ENCODE measurements at regions not wholly inside any gene's neighbourhood (a gene's known extent, or its start where the extent isn't known, plus 50 kb on each side); places are given as distances from the start of the nearest gene placed in this dataset.
A peak's percentile ranks its signal among the peaks of the same experiment; 100 is the strongest.

- 88% methylated on average over 1 of the region's 4 CpGs for WGBS (ENCODE audit: insufficient coverage, low lambda C conversion rate)
- Histone ChIP-seq H3K4me3 (ENCODE audit: low read length) (no peak overlapping the region), H3K9me3 (ENCODE audit: control insufficient read depth, low read depth, low read length) (no peaks in the 10 kb centered on the region), H3K27ac (ENCODE audit: low read length) (no peak overlapping the region), H3K27me3 (ENCODE audit: control insufficient read depth, insufficient read depth, low read length) (no peaks in the 10 kb centered on the region), H3K36me3 (ENCODE audit: control insufficient read depth, insufficient read depth, low read length) (no peaks in the 10 kb centered on the region), H3K4me1 (ENCODE audit: control insufficient read depth, insufficient read depth, low read length) (no peaks in the 10 kb centered on the region)
- no peak for DNase-seq
These were observed 242.2 kb downstream of the PTPRC start for GRCh38 chr1:198880818-198881597.

- no peaks in the 10 kb centered on the region for H3K36me3 ChIP-seq (ENCODE audit: control insufficient read depth, insufficient read depth, low read length)
- no peaks in the 10 kb centered on the region for H3K4me1 ChIP-seq (ENCODE audit: control insufficient read depth, insufficient read depth, low read length)
- H3K27me3 ChIP-seq (ENCODE audit: control insufficient read depth, insufficient read depth, low read length) = no peaks in the 10 kb centered on the region
- no peak overlapping the region for H3K4me3 ChIP-seq (ENCODE audit: low read length)
- no peaks in the 10 kb centered on the region for H3K9me3 ChIP-seq (ENCODE audit: control insufficient read depth, low read depth, low read length)
- no peak overlapping the region for H3K27ac ChIP-seq (ENCODE audit: low read length)
- DNase-seq = no peak
These were observed 244.3 kb downstream of the PTPRC start for GRCh38 chr1:198883184-198883583.

DNA sequence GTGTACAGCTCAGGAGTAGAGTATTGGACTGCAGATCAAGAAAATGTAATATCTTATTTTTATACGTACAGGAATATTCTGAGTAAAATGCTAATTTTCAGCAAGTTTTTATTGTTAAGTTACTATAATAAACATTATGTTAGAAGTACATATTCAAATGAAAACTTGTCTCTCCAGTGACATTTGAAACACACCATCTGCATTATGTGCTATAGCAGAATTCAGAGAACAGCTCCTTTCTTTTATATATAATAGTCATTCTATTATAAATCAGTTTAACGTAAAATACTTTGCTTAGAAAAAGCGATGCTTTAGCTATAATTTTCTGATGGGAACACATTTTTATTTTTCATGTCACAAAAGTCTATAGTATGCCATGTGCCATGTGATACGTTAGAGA is 249.0 kb downstream of the PTPRC start:
- no peaks in the 10 kb centered on the region for H3K9me3 ChIP-seq (ENCODE audit: control insufficient read depth, low read depth, low read length)
- no peak for DNase-seq
- no peaks in the 10 kb centered on the region for H3K36me3 ChIP-seq (ENCODE audit: control insufficient read depth, insufficient read depth, low read length)
- no peak overlapping the region for H3K4me3 ChIP-seq (ENCODE audit: low read length)
- no peaks in the 10 kb centered on the region for H3K4me1 ChIP-seq (ENCODE audit: control insufficient read depth, insufficient read depth, low read length)
- 85% methylated on average over 4 of the region's 4 CpGs for WGBS (ENCODE audit: insufficient coverage, low lambda C conversion rate)
- no peak overlapping the region for H3K27ac ChIP-seq (ENCODE audit: low read length)
- no peaks in the 10 kb centered on the region for H3K27me3 ChIP-seq (ENCODE audit: control insufficient read depth, insufficient read depth, low read length)

DNA sequence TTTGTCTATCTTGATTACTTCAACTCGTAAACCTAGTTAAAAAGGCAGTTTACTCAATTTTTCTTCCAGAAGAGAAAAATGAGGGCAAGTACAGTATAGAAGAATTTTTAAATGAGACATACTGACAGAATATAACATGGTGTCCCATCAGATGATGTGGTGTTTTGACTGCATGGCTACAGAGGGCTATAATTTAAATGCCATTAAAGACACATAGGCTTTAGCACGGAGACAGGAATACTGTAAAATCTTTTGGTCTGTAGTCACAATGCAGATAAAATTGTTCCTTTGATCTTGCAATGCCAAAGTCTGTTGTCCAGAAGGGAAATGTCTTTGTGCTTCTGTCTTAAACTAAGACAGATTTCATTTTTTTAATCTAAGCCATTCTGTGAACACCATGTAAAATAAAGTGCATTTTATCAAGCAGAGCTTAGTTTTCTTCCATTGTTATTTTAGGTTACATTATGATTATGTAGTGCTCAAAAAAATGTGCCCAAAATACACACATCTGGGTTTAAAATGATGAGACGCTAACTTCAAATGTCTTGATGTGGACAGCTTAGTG is 249.6 kb downstream of the PTPRC start:
- H3K4me3 ChIP-seq (ENCODE audit: low read length) = no peak overlapping the region
- H3K9me3 ChIP-seq (ENCODE audit: control insufficient read depth, low read depth, low read length) = no peaks in the 10 kb centered on the region
- H3K4me1 ChIP-seq (ENCODE audit: control insufficient read depth, insufficient read depth, low read length) = no peaks in the 10 kb centered on the region
- no peaks in the 10 kb centered on the region for H3K27me3 ChIP-seq (ENCODE audit: control insufficient read depth, insufficient read depth, low read length)
- H3K27ac ChIP-seq (ENCODE audit: low read length) = no peak overlapping the region
- WGBS (ENCODE audit: insufficient coverage, low lambda C conversion rate) = 87% methylated on average over 3 of the region's 3 CpGs
- no peak for DNase-seq
- no peaks in the 10 kb centered on the region for H3K36me3 ChIP-seq (ENCODE audit: control insufficient read depth, insufficient read depth, low read length)

- no peak overlapping the region for H3K27ac ChIP-seq (ENCODE audit: low read length)
- H3K36me3 ChIP-seq (ENCODE audit: control insufficient read depth, insufficient read depth, low read length) = no peaks in the 10 kb centered on the region
- no peaks in the 10 kb centered on the region for H3K9me3 ChIP-seq (ENCODE audit: control insufficient read depth, low read depth, low read length)
- no peaks in the 10 kb centered on the region for H3K27me3 ChIP-seq (ENCODE audit: control insufficient read depth, insufficient read depth, low read length)
- no CpG with 5 or more reads among the region's 1 CpG for WGBS (ENCODE audit: insufficient coverage, low lambda C conversion rate)
- no peaks in the 10 kb centered on the region for H3K4me1 ChIP-seq (ENCODE audit: control insufficient read depth, insufficient read depth, low read length)
- DNase-seq = no peak
- H3K4me3 ChIP-seq (ENCODE audit: low read length) = no peak overlapping the region
These were observed 250.3 kb downstream of the PTPRC start for GRCh38 chr1:198889101-198889500.

DNA sequence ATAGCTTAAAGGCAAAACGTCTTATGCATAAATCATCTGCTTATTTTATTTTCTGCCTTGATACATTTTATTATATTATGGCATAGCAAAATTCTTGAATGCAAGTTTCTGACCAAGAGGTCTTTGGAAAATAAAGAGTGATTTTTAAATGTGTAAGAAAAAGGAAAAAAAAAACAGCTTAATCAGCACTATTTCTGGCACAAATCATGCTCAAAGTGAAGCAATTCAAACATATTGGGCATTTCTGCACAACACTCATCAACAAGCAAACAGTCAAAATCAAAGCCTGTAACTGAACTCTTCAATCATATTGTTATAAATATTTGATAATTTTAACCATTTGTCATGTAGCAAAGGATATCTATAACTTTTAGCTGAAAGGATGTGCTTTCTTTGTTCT is 250.9 kb downstream of the PTPRC start:
- Histone ChIP-seq H3K27ac (ENCODE audit: low read length) (no peak overlapping the region), H3K9me3 (ENCODE audit: control insufficient read depth, low read depth, low read length) (no peaks in the 10 kb centered on the region), H3K27me3 (ENCODE audit: control insufficient read depth, insufficient read depth, low read length) (no peaks in the 10 kb centered on the region), H3K36me3 (ENCODE audit: control insufficient read depth, insufficient read depth, low read length) (peaks cover under 1% of the 10 kb centered on the region), H3K4me1 (ENCODE audit: control insufficient read depth, insufficient read depth, low read length) (no peaks in the 10 kb centered on the region), H3K4me3 (ENCODE audit: low read length) (no peak overlapping the region)
- 43% methylated on average over 1 of the region's 1 CpG for WGBS (ENCODE audit: insufficient coverage, low lambda C conversion rate)
- DNase-seq = no peak

DNA sequence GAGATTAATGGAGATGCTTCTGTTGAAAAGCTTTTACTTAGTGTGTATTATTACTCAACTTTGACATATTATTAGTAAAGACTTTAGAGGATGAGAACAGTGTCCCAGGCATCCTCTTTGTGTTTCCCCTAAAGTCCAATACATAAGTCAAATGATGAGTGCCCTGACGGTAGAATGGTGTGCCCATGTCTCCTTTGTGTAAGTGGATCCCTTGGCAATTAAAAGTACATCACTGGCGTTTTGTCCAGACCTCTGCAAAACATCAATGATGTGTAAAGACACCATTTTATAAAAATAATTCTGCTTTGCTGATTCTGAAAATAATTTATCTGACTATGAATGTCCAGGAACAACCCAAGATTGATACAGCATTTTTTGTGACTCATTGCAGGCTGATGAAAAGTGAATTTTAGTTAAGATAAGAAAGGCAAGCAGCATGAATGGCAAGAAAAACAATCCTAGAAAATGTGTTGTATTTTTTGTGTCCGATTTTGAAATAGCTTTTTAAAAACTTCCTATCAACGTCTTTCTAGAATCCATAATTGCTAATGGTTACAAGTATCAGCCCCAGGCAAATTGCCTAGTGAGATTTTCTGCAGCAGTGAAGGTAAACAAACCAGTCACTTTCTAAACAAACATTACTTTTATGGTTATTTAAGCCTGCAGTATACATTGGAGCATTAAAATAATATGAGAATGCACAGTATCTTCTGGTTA is 251.5 kb downstream of the PTPRC start:
- Histone ChIP-seq H3K36me3 (ENCODE audit: control insufficient read depth, insufficient read depth, low read length) (peaks cover 2% of the 10 kb centered on the region), H3K4me3 (ENCODE audit: low read length) (no peak overlapping the region), H3K4me1 (ENCODE audit: control insufficient read depth, insufficient read depth, low read length) (no peaks in the 10 kb centered on the region), H3K9me3 (ENCODE audit: control insufficient read depth, low read depth, low read length) (no peaks in the 10 kb centered on the region), H3K27me3 (ENCODE audit: control insufficient read depth, insufficient read depth, low read length) (no peaks in the 10 kb centered on the region), H3K27ac (ENCODE audit: low read length) (no peak overlapping the region)
- 80% methylated on average over 1 of the region's 4 CpGs for WGBS (ENCODE audit: insufficient coverage, low lambda C conversion rate)
- no peak for DNase-seq

- Histone ChIP-seq H3K36me3 (ENCODE audit: control insufficient read depth, insufficient read depth, low read length) (peaks cover 2% of the 10 kb centered on the region), H3K27me3 (ENCODE audit: control insufficient read depth, insufficient read depth, low read length) (no peaks in the 10 kb centered on the region), H3K27ac (ENCODE audit: low read length) (no peak overlapping the region), H3K4me1 (ENCODE audit: control insufficient read depth, insufficient read depth, low read length) (no peaks in the 10 kb centered on the region), H3K9me3 (ENCODE audit: control insufficient read depth, low read depth, low read length) (no peaks in the 10 kb centered on the region), H3K4me3 (ENCODE audit: low read length) (no peak overlapping the region)
- no CpG with 5 or more reads among the region's 1 CpG for WGBS (ENCODE audit: insufficient coverage, low lambda C conversion rate)
- DNase-seq = peak in 1 of 2 donors; percentile 8
These were observed 253.2 kb downstream of the PTPRC start for GRCh38 chr1:198892065-198892464.

DNA sequence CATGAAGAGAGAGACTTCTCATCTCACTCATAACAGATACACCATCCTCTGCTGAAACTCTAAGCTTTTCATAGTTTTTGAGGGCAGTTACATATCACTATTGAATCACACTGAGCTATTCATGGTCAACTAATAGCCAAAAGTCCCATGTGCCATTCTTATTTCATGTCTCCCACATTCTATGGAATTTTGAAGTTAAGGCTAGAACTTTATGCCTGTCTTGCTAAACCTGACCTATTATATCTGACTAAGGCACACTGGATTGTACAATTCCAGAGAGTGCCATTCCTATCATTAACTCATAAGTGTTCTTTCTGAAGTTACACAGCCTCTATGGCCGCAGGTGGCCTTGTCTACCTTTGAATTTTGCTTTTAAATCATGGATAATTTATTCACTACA is 254.3 kb downstream of the PTPRC start:
- no peaks in the 10 kb centered on the region for H3K4me1 ChIP-seq (ENCODE audit: control insufficient read depth, insufficient read depth, low read length)
- H3K36me3 ChIP-seq (ENCODE audit: control insufficient read depth, insufficient read depth, low read length) = peaks cover 2% of the 10 kb centered on the region
- no peak overlapping the region for H3K4me3 ChIP-seq (ENCODE audit: low read length)
- no CpG with 5 or more reads among the region's 1 CpG for WGBS (ENCODE audit: insufficient coverage, low lambda C conversion rate)
- no peak overlapping the region for H3K27ac ChIP-seq (ENCODE audit: low read length)
- DNase-seq = no peak
- H3K27me3 ChIP-seq (ENCODE audit: control insufficient read depth, insufficient read depth, low read length) = no peaks in the 10 kb centered on the region
- no peaks in the 10 kb centered on the region for H3K9me3 ChIP-seq (ENCODE audit: control insufficient read depth, low read depth, low read length)

DNA sequence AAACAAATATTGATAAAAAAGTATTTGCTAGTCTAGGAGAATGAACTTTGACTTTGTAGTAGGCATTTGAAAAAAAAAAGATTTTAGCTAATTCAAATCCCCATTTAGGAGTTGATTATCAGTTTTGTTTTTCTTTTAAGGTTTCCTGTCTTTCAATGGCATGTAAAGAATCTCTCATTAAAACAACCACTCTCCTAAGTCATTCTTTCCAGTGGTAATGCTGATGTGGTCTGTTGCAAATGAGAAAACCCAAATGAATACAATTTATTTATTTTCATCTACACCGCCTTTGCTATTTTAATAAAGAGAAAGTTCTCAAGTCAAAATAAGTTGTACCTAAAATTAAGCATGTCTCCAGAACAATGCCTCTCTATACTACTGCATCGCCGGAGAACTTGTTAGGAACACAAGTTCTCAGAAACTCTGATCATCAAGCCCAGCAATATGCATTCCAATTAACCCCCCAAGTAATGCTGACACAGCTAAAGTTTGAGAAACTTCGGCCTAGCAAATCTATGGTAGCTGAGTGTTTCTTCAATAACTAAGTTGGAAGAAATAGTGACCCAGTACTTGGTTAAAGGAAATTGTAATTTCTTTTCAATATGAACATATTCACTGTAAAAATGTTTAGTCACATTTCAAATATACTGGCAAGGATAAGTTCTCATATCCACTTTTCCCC is 255.1 kb downstream of the PTPRC start:
- Histone ChIP-seq H3K27ac (ENCODE audit: low read length) (no peak overlapping the region), H3K4me1 (ENCODE audit: control insufficient read depth, insufficient read depth, low read length) (no peaks in the 10 kb centered on the region), H3K9me3 (ENCODE audit: control insufficient read depth, low read depth, low read length) (no peaks in the 10 kb centered on the region), H3K4me3 (ENCODE audit: low read length) (no peak overlapping the region), H3K27me3 (ENCODE audit: control insufficient read depth, insufficient read depth, low read length) (no peaks in the 10 kb centered on the region), H3K36me3 (ENCODE audit: control insufficient read depth, insufficient read depth, low read length) (peaks cover 2% of the 10 kb centered on the region)
- DNase-seq = no peak
- 100% methylated on average over 1 of the region's 4 CpGs for WGBS (ENCODE audit: insufficient coverage, low lambda C conversion rate)
